ENCODE measurements at regions not wholly inside any gene's neighbourhood (a gene's known extent, or its start where the extent isn't known, plus 50 kb on each side); places are given as distances from the start of the nearest gene placed in this dataset.

DNA sequence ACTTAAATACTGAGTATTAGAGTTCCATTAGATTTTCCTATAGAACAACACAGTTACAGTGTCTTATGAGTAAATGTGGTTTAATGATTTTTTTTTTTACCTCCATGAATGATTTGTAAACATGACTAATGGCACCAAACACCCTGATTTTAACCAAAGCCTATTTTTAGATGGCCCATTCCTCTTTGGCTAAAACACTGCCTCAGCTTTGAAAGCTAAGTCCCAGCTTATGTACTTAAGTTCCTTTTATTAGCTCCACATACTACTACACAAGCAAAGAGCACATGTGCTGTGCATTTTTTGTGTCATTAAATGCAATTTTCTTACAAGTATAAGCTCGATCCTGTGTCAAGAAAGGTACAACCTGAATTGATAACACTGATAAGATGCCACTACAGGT is 575.6 kb upstream of the PITX2 start:
- no peaks in the 10 kb centered on the region for H3K9me3 ChIP-seq (replicated peaks; ENCODE audit: insufficient read depth, low read length)
- no peak overlapping the region for H3K9ac ChIP-seq (ENCODE audit: low read length)
- H3K4me3 ChIP-seq (ENCODE audit: low read length) = no peak overlapping the region
- no peaks in the 10 kb centered on the region for H3K4me1 ChIP-seq (ENCODE audit: low read length)
- H4K20me1 ChIP-seq (ENCODE audit: insufficient read depth, low read length) = no peaks in the 10 kb centered on the region
- no peaks in the 10 kb centered on the region for H3F3A ChIP-seq (ENCODE audit: insufficient read depth, low read length)
- H3K36me3 ChIP-seq (replicated peaks; ENCODE audit: insufficient read depth, low read length) = no peaks in the 10 kb centered on the region
- H3K27me3 ChIP-seq (replicated peaks; ENCODE audit: insufficient read depth, low read length) = no peaks in the 10 kb centered on the region
- no peak overlapping the region for H2AFZ ChIP-seq (ENCODE audit: low read length)
- no peak overlapping the region for H3K4me2 ChIP-seq (ENCODE audit: low read depth, low read length)
- DNase-seq = no peak
- TF ChIP-seq EZH2 (optimal IDR thresholded peaks at IDR 0.05; ENCODE audit: low read depth, low read length) = no peak
- no peak for TF ChIP-seq EZH2phosphoT487 (IDR thresholded peaks at IDR 0.05; ENCODE audit: low read length)
- no peaks in the 10 kb centered on the region for H3K9me2 ChIP-seq (replicated peaks; ENCODE audit: insufficient read depth, low read length)
- no peaks in the 10 kb centered on the region for H3K79me2 ChIP-seq (ENCODE audit: low read length)
- no peak overlapping the region for H3K27ac ChIP-seq (ENCODE audit: low read length)

DNA sequence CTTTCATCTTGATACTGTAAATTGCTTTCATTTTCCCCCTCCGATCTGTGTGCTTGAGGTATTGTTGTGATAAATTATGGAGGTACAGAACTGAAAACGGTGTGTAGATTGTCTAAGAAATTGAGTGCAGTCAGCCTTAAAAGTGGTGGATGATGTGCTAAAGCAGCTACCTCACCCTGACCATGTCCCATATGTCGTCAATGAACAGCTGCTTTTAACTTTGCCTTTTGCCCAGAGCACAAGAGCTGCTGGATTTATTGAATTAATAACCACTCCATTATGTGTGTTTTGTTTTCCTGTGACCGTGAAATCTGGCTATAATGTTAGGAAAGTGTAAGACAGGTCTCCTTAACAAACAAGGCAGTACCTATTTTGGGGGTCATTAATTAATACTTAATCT is 581.9 kb upstream of the PITX2 start:
- H3K27me3 ChIP-seq (replicated peaks; ENCODE audit: insufficient read depth, low read length) = no peaks in the 10 kb centered on the region
- H3K36me3 ChIP-seq (replicated peaks; ENCODE audit: insufficient read depth, low read length) = no peaks in the 10 kb centered on the region
- no peak overlapping the region for H3K4me2 ChIP-seq (ENCODE audit: low read depth, low read length)
- no peaks in the 10 kb centered on the region for H3K9me3 ChIP-seq (replicated peaks; ENCODE audit: insufficient read depth, low read length)
- TF ChIP-seq, protein P1, sequence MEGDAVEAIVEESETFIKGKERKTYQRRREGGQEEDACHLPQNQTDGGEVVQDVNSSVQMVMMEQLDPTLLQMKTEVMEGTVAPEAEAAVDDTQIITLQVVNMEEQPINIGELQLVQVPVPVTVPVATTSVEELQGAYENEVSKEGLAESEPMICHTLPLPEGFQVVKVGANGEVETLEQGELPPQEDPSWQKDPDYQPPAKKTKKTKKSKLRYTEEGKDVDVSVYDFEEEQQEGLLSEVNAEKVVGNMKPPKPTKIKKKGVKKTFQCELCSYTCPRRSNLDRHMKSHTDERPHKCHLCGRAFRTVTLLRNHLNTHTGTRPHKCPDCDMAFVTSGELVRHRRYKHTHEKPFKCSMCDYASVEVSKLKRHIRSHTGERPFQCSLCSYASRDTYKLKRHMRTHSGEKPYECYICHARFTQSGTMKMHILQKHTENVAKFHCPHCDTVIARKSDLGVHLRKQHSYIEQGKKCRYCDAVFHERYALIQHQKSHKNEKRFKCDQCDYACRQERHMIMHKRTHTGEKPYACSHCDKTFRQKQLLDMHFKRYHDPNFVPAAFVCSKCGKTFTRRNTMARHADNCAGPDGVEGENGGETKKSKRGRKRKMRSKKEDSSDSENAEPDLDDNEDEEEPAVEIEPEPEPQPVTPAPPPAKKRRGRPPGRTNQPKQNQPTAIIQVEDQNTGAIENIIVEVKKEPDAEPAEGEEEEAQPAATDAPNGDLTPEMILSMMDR (IDR thresholded peaks at IDR 0.05; ENCODE audit: low read length) = no peak
- TF ChIP-seq EZH2phosphoT487 (IDR thresholded peaks at IDR 0.05; ENCODE audit: low read length) (no peak), EZH2 (optimal IDR thresholded peaks at IDR 0.05; ENCODE audit: low read depth, low read length) (no peak)
- H3F3A ChIP-seq (ENCODE audit: insufficient read depth, low read length) = no peaks in the 10 kb centered on the region
- H3K27ac ChIP-seq (ENCODE audit: low read length) = no peak overlapping the region
- no peak overlapping the region for H2AFZ ChIP-seq (ENCODE audit: low read length)
- no peaks in the 10 kb centered on the region for H4K20me1 ChIP-seq (ENCODE audit: insufficient read depth, low read length)
- no peak overlapping the region for H3K9ac ChIP-seq (ENCODE audit: low read length)
- no peaks in the 10 kb centered on the region for H3K79me2 ChIP-seq (ENCODE audit: low read length)
- H3K4me1 ChIP-seq (ENCODE audit: low read length) = no peaks in the 10 kb centered on the region
- DNase-seq = no peak
- H3K4me3 ChIP-seq (ENCODE audit: low read length) = no peak overlapping the region
- no peaks in the 10 kb centered on the region for H3K9me2 ChIP-seq (replicated peaks; ENCODE audit: insufficient read depth, low read length)

DNA sequence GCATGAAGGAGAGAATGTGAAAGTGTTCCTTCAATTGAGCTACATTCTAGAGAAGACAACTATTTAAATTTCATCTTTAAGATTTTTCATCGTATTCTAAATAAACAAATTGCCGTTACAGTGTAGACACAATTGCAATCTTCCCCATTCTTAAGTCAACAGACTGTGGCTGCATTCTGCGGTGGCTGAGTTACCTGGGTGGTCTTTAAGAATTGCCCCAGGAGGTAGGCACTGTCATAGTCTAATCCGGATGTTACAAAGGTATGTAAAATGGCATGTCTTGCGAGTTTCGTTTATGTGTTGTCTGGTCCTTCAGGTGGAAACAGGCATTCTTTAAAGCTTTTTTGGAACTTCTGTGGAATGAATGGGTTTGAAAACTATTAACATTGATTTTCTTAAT is 586.1 kb upstream of the PITX2 start:
- no peaks in the 10 kb centered on the region for H3F3A ChIP-seq (ENCODE audit: insufficient read depth, low read length)
- no peaks in the 10 kb centered on the region for H3K4me1 ChIP-seq (ENCODE audit: low read length)
- H3K9ac ChIP-seq (ENCODE audit: low read length) = no peak overlapping the region
- DNase-seq = no peak
- H3K27me3 ChIP-seq (replicated peaks; ENCODE audit: insufficient read depth, low read length) = no peaks in the 10 kb centered on the region
- no peaks in the 10 kb centered on the region for H4K20me1 ChIP-seq (ENCODE audit: insufficient read depth, low read length)
- no peaks in the 10 kb centered on the region for H3K9me2 ChIP-seq (replicated peaks; ENCODE audit: insufficient read depth, low read length)
- no peak overlapping the region for H3K4me3 ChIP-seq (ENCODE audit: low read length)
- TF ChIP-seq EZH2phosphoT487 (IDR thresholded peaks at IDR 0.05; ENCODE audit: low read length) = no peak
- H3K36me3 ChIP-seq (replicated peaks; ENCODE audit: insufficient read depth, low read length) = no peaks in the 10 kb centered on the region
- no peaks in the 10 kb centered on the region for H3K79me2 ChIP-seq (ENCODE audit: low read length)
- H3K9me3 ChIP-seq (replicated peaks; ENCODE audit: insufficient read depth, low read length) = no peaks in the 10 kb centered on the region
- no peak overlapping the region for H3K4me2 ChIP-seq (ENCODE audit: low read depth, low read length)
- H2AFZ ChIP-seq (ENCODE audit: low read length) = no peak overlapping the region
- no peak overlapping the region for H3K27ac ChIP-seq (ENCODE audit: low read length)

DNA sequence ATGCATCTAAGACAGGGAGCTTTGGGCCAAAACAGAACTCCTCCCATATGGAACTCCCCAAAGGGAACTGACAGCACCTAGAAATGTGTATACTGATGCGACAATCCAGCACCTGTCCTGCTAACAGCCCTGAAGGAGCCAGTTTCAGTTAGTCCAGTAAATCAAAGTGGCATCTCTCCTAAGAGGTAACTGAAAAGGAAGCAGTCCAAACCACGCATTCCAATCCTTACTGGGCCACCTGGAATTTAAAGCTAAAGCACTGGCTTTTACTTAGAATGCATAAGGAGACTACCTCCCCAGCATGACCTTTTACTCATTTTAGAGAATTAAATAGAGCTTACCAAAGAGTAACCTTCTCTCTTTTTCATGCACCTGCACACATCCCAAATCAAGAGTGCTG is 586.8 kb upstream of the PITX2 start:
- Histone ChIP-seq H3K4me3 (ENCODE audit: low read length) (no peak overlapping the region), H3K9me2 (replicated peaks; ENCODE audit: insufficient read depth, low read length) (no peaks in the 10 kb centered on the region), H3K79me2 (ENCODE audit: low read length) (no peaks in the 10 kb centered on the region), H3K36me3 (replicated peaks; ENCODE audit: insufficient read depth, low read length) (no peaks in the 10 kb centered on the region), H3K4me2 (ENCODE audit: low read depth, low read length) (no peak overlapping the region), H3K9me3 (replicated peaks; ENCODE audit: insufficient read depth, low read length) (no peaks in the 10 kb centered on the region), H3K27ac (ENCODE audit: low read length) (no peak overlapping the region), H4K20me1 (ENCODE audit: insufficient read depth, low read length) (no peaks in the 10 kb centered on the region), H3K9ac (ENCODE audit: low read length) (no peak overlapping the region), H3K27me3 (replicated peaks; ENCODE audit: insufficient read depth, low read length) (no peaks in the 10 kb centered on the region), H3K4me1 (ENCODE audit: low read length) (no peaks in the 10 kb centered on the region), H3F3A (ENCODE audit: insufficient read depth, low read length) (no peaks in the 10 kb centered on the region), H2AFZ (ENCODE audit: low read length) (no peak overlapping the region)
- TF ChIP-seq EZH2phosphoT487 (IDR thresholded peaks at IDR 0.05; ENCODE audit: low read length) (no peak), EZH2 (optimal IDR thresholded peaks at IDR 0.05; ENCODE audit: low read depth, low read length) (no peak)
- TF ChIP-seq, protein P1 (IDR thresholded peaks at IDR 0.05; ENCODE audit: low read length) = no peak
- no peak for DNase-seq

All from MM.1S (cell line).